Ureter (tissue), 1 donor: ENCODE measurements at regions not wholly inside any gene's neighbourhood (a gene's known extent, or its start where the extent isn't known, plus 50 kb on each side); places are given as distances from the start of the nearest gene placed in this dataset.
"Not testable (repeated sequence)": the region's sequence is repeated elsewhere in the genome, so short reads cannot be mapped to it uniquely, and the experiment has no call there.

ENCODE experiments used
- DNase-seq: peaks from one replicate; pipeline ENCODE4 v3.0.0-alpha.2; 2020; ENCODE audit warnings: low spot score
- donor health status: DM: yes; HTN: yes; CAD: no.

DNA sequence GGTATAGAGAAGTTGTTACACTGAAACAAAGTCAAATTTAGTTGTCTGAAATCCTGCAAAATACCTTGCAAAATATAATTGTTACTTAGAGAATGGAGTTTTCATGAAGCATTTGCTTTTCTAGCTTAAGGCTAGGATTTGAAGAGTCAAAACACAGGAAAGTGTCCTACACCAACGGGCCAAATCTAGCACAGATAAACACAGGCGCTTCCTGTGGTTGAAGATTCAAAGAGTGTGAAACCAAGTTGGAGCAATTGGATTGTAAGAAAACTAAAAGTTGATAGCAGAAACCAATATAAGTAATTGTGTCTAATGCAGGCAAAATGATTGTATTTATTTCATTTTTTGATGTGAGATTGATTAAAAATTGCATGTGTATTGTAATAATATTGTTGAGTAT, 2002.5 kb upstream of the TENM3 start:
- no peak for DNase-seq

DNA sequence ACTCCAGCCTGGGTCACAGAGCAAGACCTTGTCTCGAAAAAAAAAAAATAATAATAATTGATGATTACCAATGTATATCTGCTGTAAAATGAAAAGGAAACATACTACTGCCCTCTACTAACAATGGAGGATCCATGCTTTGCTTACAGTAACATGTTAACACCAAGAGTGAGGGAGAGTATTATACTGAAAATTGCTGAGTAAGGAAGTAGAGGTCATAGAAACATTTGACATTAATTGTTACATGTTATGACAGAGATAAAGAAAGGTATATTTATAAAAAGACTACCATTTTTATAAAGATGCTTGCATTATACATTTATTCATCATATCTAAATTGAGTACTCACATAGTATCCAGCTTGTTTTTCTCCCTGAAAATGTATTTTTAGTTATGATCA, 1989.8 kb upstream of the TENM3 start:
- DNase-seq: no peak

DNA sequence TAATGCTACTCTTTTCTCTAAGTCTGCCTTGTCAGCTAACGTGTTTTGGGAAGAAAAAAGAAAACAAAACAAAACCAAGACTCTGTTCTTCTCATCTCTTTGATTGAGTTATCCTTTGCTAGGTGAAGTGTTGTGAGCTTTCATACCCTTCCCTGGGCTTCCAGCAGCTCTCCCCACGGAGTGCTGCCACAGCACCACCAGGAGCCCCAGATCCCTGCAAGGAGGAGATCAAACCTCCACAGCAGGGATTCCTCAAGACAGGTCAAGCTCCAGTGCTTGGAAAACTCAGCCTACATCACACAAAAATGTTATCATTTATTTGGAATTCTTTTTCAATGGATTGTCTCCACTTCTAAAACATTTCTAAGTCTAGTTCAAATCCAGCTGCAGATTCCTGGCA, 1981.9 kb upstream of the TENM3 start:
- no peak for DNase-seq

DNA sequence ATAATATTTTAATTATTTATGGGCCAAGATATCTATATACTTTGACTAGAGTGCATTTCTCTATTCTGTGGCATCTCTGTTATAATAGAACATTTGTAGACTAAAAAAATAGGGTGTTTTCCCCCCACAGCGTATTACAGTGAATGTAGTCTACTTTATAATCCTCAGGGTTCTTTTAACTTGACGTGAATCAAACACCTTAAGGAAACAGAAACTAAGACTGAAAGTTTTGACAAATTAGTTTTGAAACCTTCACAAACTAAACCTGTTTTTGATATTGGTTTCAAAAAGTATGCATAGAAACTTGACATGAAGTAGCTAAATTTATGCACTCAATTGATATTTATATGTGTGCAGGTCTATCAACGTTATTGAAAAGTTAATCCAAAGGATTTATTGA, 1963.1 kb upstream of the TENM3 start:
- DNase-seq: no peak

DNA sequence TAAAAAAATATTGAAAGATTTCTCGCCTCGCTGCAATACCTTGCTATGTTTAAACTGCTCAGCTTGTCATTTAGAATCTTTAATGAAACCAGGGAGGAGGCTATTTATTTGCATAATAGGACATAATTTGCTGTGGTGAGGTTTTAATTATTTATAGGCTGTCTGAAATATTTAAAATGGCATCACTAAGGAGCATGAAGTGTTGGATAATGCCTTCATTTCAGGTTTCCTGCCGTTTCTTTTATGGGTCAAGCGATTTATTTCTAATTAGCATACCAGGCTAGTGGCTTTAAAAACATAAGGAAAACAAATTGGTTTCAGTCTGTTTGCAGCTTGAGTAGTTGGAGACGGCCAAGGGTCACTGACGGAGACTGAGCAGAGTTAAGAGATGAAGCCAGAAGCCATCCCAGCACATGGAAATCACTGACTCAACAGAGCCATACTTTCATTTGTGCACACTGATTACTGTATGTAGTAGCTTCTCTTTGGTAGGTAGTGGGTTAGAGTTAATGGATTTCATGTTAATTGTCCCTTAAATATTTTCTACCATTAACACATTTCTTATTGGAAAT, 1962.4 kb upstream of the TENM3 start:
- no peak for DNase-seq

DNA sequence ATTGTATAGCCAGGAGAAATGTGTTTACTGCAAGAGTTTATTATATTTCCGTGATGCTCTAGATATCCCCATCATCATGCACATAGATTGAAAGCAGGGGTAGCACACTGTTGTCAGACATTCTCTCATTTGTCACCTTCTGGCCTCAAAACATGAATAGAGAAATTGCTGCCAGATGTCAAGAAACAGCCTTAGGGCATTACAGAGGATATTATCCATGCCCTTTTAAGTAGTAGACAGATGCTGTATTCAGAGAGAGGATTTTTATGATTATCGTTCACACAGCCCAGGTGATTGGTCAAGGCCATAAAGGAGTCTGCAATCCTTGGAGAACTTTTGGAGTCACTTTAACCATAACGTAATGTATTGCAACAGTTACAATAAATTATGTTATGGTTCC, 1961.5 kb upstream of the TENM3 start:
- no peak for DNase-seq

DNA sequence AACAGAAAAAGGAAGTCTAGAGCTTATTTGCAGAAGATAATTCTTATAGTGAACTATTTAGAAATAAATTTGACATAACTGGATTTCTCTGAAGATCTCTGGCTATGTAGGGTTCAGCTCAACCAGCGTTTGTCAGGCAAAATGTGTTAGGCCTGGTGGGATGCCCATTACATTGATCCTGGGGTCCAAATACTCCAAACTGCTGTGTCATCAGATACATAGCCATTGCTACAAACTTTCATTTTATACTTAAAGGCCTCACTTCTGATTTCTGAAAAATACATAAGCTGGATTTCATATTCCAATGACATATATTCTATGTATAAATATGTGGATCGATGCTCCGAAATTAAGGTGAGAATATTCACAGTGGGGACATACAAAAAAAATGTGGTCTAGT, 1958.9 kb upstream of the TENM3 start:
- no peak for DNase-seq

DNA sequence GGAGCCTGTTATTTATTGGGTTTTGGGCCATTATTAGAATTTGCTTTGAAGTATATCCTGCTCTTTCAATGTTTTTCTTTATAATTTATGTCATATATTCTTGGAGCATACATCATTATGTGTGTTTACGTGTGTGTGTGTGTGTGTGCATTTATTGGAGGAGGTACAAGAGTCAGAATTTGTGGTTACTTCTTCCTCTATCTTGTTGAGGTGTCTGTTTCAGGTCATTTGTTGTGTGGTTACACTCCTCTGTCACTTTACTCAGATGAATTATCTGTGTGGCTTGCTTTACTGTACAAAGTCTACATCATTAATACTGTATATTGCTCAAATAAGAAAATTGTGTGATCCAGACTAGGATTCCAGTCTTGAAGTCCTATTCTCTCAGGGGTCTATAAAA, 1957.4 kb upstream of the TENM3 start:
- no peak for DNase-seq

DNA sequence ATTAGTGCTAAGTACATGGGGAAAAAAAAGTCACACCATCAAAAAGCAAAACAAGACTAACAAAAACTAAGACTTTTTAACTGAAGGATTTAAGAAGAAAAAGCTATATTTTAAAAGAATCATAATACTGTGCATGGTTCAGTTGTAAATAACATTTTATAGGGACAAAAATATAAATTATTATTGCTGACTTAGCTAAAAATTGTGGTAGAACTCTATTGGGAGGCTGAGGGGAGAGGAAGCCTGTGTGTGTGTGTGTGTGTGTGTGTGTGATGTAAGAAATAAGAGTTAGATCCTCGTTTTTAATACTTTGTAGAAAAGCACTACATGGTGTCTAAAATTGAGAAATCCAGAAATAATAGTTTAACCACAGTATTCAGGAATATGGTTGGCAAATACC, 1950.9 kb upstream of the TENM3 start:
- DNase-seq: no peak

DNA sequence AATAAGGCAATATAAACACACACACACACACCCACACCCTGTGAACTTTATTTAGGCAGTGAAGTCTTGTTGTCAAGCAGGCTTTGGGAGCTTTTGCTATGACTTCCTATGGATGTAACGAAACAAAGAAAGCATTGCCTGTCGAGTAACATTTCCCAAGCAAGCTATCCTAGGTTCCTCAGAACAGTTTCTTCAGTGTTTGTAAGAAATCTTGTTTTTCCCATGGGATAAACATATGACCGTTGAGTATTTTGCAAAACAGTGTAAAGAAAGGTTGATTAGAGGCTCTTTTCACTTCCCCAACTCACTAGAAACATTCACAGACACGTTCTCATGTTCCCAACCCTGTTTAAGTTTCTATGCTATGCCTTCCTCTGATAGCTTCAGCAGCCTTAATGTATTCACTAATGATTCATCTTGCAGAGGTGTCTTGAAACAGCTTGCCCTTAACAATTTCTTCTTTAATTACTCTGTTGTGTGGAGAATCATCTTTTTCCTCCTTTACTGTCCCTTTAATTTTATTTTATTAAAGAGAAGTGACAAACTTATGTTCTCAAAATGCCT, 1947.1 kb upstream of the TENM3 start:
- DNase-seq: no peak

DNA sequence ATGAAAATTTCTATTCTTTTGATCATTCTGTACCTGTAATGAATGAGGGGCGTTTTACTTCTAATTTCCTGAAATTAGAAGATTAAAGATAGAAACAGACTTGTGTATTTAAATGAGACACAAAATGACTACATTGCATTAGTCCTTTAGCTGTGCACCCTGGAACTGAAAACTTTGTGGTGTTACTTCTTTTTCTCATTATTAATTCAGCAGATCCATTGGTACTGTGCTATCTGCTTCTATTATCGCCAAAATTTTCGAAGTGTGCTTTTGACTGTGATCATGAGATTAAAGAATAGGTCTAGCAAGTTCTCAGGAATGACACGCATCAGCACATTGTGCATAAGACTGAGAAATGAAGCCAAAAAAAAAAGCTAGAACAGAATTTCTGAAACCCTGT, 1938.9 kb upstream of the TENM3 start:
- no peak for DNase-seq

DNA sequence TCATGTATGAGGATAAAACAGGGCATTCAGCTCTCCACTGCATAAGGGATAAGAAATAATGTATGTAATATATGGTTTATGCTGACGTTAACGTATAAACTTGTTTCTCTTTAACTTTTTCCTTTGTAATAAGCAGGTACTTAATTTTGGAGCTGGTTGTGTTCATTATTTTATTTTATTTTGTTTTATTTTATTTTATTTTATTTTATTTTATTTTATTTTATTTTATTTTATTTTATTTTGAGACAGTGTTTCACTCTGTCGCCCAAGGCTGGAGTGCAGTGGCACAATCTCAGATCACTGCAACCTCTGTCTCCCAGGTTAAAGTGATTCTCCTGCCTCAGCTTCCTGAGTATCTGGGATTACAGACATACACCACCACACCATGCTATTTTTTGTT, 1932.6 kb upstream of the TENM3 start:
- no peak for DNase-seq

DNA sequence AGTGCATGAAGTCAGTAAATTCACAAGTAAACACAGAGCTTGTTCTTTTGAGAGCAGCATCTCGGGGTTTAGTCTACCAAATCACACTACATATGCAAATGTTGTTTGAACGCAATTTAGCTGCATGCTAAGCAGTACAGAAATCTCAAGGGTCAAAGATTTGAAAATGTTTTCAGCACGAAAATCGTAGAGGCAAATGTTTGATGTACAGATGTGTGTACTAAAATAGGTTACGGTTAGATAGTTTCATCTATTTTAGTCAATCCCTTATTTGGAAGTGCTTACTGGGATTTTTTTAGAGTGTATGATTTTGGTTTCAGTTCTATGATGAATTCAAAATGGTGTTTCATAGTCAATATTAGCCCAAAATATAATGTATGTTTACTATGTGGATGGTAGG, 1928.2 kb upstream of the TENM3 start:
- DNase-seq: no peak

DNA sequence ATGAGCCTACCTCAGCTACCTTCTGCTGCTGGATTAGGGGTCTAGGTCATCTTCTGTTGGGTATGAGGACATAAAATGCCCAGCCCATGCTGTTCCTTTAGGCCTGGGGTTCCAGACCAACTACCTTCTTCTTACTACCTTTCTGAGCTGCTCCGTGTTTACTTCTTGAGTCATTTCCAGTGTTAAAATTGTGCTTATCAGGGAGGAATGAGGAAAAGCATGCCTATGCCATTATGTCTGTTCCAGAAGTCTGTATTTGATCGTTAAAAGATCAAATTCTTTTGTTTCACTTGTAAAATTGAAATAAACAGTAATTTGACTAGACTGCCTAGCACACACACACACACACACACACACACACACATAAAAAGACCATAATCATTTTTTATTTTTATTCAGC, 1912.7 kb upstream of the TENM3 start:
- DNase-seq: no peak

DNA sequence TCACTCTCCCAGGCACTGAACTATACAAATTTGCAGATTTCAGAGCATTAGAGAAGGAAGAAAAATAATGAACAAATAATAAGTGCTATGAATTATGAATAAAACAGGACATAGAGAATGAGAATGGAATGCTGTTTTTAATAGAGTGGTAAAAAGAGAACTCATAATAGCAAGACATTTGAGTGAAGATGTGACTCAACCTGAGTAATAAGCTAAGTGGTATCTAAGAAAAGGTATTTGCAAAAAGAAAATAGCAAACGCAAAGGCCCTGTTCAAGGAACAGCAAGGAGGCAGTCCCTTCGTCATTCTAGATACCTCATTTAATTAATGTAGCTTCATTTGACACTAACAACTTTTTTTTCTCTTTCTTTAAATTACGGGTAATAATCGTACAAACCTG, 1910.0 kb upstream of the TENM3 start:
- DNase-seq: no peak

DNA sequence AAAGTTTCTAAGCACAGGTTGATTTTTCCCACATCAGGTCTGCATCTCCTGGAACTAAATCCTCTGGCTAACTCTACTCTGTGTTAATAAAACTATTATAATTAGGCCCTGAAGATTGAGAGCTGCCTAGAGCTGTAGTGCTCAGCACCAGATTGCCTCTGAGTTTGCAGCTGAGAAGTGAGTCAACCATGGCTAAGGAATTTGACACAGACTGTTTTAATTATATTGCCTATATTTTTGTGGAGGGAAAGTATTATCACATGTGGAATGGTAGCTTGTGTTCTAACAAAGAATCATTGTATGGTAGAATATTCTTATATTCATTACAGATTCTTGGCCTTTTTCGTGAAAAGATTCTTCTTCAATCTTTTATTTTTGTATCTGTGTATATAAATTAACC, 1907.6 kb upstream of the TENM3 start:
- DNase-seq: no peak

DNA sequence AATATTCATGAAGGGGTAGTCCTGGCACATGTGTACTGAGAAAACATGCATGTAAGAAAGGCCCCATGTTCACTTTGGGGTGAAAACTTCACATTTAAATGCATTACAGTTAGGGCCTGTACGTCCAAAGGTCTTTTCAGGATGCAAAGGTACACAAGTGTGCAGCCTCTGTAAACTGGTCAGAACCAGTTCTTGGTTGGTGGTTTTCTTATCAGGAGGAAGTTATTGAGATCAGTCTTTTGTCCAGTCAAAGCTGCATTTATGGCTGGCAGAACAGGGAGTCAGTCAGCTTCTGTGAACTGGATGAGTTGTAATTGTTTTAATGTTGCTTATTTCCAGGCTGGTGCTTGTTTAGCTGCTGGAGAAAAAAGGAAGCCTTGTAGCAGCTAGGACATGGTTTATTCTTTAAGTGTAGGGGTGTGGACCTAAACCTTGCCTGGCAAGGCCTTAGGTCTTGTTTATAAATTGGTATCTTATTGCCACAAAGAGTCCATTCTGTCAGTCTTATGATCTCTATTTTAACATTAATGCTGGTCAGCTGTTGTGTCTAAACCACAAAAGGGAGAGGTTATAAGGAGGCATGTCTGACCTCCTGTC, 1906.6 kb upstream of the TENM3 start:
- no peak for DNase-seq

DNA sequence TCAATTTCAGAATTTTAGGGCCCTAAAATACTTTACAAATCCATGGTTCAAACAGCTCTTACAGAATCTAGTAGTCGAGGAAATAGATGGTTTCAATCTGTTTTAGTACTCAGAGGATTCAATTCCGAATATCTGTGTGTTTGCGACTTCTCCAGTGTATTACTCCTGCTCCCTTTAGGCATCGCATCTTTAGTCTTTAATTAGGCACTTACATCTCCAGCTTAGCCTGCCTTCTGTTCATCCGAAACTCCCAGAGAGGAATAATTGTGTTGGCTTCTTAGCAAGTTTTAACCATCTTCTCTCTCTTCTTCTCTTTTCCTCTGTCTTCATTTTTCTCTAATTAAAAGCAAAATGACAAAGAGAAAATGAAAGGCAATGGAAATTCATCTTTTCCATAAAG, 1901.3 kb upstream of the TENM3 start:
- DNase-seq: no peak

DNA sequence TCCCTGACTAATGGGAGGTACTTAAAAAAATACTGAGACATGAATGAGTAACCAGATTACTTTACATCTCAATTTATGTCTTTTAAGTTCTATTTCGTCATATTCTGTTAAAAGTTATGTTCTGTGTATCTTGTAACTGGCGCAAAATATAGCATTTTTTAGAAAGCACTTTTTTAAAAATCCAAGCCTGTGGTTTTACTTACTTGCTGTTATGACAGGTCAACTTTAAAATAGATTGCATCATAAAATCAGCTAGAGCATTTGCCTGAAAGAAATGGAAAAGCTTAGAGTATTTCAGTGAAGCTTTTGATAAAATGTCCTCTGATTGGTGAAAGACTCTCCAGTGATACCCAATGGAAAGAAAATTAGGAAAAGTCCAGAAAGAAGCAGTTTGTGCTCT, 1892.3 kb upstream of the TENM3 start:
- DNase-seq: no peak

DNA sequence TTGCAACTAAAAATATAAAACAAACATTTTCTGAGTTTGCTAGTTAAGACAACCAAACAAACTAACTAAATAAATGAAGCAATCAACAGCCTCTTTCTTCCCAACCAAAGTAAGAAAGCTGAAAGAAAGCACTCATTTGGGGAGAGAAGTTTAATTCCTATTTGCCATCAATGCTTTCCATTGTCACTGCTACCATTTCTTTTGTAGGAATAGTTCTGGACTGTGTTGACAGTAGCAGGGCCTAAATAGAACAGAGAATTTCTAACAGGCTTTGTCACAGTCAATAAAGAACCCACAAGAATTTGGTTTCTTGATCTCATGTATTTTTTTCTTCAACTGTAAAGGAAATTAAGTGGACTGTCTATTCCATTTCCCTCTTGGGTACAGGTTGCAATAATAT, 1886.4 kb upstream of the TENM3 start:
- no peak for DNase-seq

DNA sequence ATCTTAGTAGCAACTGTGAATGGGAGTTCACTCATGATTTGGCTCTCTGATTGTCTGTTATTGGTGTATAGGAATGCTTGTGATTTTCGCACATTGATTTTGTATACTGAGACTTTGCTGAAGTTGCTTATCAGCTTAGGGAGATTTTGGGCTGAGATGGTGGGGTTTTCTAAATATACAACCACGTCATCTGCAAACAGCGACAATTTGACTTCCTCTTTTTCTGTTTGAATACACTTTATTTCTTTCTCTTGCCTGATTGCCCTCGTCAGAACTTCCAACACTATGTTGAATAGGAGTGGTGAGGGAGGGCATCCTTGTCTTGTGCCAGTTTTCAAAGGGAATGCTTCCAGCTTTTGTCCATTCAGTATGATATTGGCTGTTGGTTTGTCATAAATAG, 1883.1 kb upstream of the TENM3 start:
- not testable (repeated sequence) for DNase-seq

DNA sequence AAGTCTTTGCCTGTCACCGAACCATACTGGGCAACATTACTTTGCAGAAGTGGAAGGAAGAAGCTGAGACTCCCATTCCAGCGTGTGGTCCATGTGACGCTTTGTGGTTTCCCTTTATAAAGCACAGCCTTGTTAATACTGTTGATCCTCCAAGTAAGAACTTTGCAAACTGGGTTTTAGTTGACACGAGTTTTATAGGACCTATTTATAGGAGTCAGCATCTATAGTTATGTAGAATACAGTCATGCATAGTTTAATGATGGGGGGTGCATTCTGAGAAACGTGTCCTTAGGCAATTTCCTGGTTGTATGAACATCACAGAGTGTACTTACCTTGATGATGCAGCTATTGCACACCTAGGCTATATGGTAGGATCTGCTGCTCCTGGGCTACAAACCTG, 1879.4 kb upstream of the TENM3 start:
- DNase-seq: no peak

DNA sequence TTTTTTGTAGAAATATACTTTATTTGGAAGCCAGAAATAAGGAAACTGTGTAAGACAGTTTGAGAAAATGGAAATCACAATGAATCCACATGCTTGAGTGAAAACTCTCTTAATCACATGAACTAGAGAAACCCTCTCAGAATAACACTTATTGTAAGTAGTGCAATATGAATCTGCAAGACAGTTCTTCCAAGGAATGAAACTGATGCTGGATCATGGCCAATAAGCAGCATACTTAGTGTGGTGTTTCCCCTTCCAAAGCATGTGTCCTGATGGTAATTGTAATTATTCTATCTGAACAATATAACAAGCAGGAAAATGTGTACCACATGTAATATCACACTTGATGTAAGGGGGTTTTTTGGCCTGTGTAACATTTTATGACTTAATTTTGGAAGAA, 1870.5 kb upstream of the TENM3 start:
- no peak for DNase-seq

DNA sequence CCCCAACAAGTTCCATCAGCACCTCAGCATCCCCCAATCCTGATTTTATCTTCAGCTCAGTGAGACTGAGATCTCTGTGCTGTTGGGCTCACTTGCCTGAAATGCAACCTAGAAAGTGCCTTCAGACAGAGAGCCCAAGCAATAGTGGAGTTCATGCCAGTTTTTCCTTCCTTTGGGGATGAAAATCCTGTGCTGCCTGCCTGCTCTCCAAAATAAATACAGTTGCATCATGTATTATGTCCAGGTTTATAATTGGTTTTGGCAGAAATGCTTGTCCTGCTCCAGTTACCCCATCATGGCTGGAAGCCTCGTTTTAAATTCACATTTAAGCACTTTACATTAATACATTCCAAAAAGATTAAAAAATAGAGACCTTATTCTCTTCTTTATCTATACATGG, 1865.5 kb upstream of the TENM3 start:
- no peak for DNase-seq
